ENCODE measurements at regions not wholly inside any gene's neighbourhood (a gene's known extent, or its start where the extent isn't known, plus 50 kb on each side); places are given as distances from the start of the nearest gene placed in this dataset.

DNA sequence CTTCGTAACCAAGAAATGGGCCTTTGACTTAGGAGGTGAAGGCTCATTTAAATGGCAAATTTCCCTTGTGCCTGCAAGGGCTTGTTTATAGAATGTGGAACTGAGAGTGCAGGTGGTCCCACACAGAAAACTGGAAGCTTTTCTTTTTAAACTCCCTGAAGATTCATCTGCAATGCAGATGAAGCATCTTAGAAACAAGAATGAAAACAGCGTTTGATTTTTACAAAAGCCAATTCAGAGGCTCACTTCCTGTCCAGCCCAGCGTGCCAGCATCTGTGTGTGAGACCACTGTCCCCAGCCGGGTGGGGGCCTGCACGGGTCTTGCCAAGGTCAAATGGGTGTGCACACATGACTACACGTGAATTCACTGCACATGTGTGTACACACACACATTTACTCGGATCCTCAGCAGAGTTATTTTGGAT, 94.7 kb downstream of the LINGO1 start:
- Mint-ChIP-seq H3K27ac (peak overlapping the region; percentile 26 to 65 (median 44)), H3K27me3 (ENCODE audit: low read depth) (no peaks in the 10 kb centered on the region), H3K36me3 (ENCODE audit: low read depth) (no peaks in the 10 kb centered on the region), H3K9me3 (no peaks in the 10 kb centered on the region), H3K4me3 (no peak overlapping the region), H3K4me1 (peaks cover 61% of the 10 kb centered on the region)
- TF ChIP-seq CTCF (IDR thresholded peaks at IDR 0.05; ENCODE audit: unreplicated experiment in 3 of 3) = no peak

- H3K27me3 Mint-ChIP-seq (ENCODE audit: low read depth) = no peaks in the 10 kb centered on the region
- peak overlapping the region in 1 of 3 experiments; percentile 56 for H3K27ac Mint-ChIP-seq
- peaks cover 60% of the 10 kb centered on the region for H3K4me1 Mint-ChIP-seq
- no peak overlapping the region for H3K4me3 Mint-ChIP-seq
- no peaks in the 10 kb centered on the region for H3K36me3 Mint-ChIP-seq (ENCODE audit: low read depth)
- no peak for TF ChIP-seq CTCF (IDR thresholded peaks at IDR 0.05; ENCODE audit: unreplicated experiment in 3 of 3)
- no peaks in the 10 kb centered on the region for H3K9me3 Mint-ChIP-seq
Observed at GRCh38 chr15:77537006-77537405, 95.7 kb downstream of the LINGO1 start.

GRCh38 chr15:77535845-77536244, 96.9 kb downstream of the LINGO1 start:
- no peaks in the 10 kb centered on the region for H3K36me3 Mint-ChIP-seq (ENCODE audit: low read depth)
- H3K4me3 Mint-ChIP-seq = no peak overlapping the region
- peak overlapping the region in 2 of 3 experiments; percentile 36 to 56 for H3K27ac Mint-ChIP-seq
- TF ChIP-seq CTCF (IDR thresholded peaks at IDR 0.05; ENCODE audit: unreplicated experiment in 3 of 3) = no peak
- no peaks in the 10 kb centered on the region for H3K27me3 Mint-ChIP-seq (ENCODE audit: low read depth)
- H3K4me1 Mint-ChIP-seq = peaks cover 56% of the 10 kb centered on the region
- H3K9me3 Mint-ChIP-seq = no peaks in the 10 kb centered on the region
